ENCODE measurements at regions not wholly inside any gene's neighbourhood (a gene's known extent, or its start where the extent isn't known, plus 50 kb on each side); places are given as distances from the start of the nearest gene placed in this dataset.

DNA sequence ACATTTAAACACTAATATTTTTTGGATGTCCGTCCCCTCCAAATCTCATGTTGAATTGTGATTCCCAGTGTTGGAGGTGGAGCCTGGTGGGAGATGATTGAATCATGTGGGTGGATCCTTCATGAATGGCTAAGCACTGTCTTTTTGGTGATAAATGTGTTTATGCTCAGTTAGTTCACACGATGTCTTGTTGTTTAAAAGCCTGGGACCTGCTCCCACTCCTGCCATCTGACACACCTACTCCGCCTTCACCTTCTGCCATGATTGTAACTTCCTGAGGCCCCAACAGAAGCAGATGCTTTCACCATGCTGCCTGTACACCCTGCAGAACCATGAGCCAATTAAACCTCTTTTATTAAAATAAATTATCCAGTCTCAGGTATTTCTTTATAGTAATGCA is 114.7 kb downstream of the TNFAIP3 start:
- POLR2A ChIA-PET (ENCODE audit: low non-redundant PET): no interaction called here
- TF ChIP-seq, protein P1, sequence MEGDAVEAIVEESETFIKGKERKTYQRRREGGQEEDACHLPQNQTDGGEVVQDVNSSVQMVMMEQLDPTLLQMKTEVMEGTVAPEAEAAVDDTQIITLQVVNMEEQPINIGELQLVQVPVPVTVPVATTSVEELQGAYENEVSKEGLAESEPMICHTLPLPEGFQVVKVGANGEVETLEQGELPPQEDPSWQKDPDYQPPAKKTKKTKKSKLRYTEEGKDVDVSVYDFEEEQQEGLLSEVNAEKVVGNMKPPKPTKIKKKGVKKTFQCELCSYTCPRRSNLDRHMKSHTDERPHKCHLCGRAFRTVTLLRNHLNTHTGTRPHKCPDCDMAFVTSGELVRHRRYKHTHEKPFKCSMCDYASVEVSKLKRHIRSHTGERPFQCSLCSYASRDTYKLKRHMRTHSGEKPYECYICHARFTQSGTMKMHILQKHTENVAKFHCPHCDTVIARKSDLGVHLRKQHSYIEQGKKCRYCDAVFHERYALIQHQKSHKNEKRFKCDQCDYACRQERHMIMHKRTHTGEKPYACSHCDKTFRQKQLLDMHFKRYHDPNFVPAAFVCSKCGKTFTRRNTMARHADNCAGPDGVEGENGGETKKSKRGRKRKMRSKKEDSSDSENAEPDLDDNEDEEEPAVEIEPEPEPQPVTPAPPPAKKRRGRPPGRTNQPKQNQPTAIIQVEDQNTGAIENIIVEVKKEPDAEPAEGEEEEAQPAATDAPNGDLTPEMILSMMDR (conservative IDR thresholded peaks at IDR 0.05; ENCODE audit: low read depth): no peak
- CTCF ChIA-PET: interaction anchor here (0.6 kb wide), 1 partner anchor 114 kb away, joined by 3 read pairs; no protein-coding TSS in a partner anchor
- no peak overlapping the region for H3K27ac ChIP-seq
- DNase-seq (ENCODE audit: low spot score): no peak

DNA sequence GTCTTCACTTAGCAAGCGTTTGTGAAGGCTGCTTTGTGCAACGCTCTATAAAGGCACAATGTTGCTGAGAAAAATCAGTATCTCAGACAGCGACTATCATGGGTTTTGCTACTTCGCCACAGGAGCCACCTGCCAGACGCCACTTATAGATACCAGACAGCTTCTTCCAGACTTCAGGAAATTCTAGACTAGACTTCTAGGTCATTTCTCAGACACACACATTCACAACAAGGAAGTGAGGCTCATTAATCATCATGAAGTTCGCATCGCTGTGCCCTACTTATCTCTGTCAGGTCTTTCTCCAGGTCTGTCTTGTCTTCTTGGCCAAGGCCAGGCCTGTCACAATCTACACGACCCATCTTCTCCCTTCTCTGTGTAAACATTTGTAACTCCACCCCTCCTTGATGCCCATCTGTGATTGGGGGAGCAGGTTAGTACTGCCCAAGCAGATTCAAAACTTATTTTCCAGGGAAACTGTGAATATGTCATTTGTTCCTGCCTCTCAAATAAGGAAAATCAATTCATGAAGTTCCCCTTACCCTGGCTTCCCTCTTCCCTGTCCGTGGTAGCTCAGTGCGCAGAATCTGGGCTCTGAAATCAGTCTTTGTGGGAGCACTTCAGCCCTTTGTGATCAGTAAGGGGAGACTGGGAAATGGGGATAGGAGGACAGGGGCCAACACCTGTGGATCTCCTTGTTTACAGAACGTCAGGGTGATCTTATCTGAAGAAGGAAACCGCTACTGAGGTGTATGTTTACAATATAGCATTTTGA is 115.5 kb downstream of the TNFAIP3 start:
- no peak overlapping the region for H3K27ac ChIP-seq
- TF ChIP-seq, protein P1 (conservative IDR thresholded peaks at IDR 0.05; ENCODE audit: low read depth): no peak
- ChIA-PET POLR2A (ENCODE audit: low non-redundant PET) (no interaction called here), CTCF (no interaction called here)
- no peak for DNase-seq (ENCODE audit: low spot score)

DNA sequence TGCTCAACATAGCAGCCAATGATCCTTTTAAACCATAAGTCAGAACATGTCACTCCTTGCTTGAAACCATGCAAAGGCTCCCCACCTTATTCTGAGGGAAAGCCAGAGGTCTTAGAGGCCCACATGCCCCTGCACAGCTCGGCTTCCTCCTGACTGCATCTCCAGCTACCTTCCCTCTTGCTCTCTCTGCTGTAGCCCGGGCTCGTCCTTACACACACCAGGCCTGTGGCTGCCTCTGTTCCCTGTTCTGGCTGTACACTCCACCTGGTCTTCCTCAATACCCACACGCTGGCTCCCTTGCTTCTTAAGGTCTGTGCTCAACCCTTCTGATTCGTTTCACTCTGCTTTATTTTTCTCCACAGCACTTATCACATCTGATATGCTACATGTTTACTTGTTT is 116.2 kb downstream of the TNFAIP3 start:
- TF ChIP-seq, protein P1 (conservative IDR thresholded peaks at IDR 0.05; ENCODE audit: low read depth): no peak
- H3K27ac ChIP-seq: no peak overlapping the region
- CTCF ChIA-PET: no interaction called here
- DNase-seq (ENCODE audit: low spot score): no peak
- POLR2A ChIA-PET (ENCODE audit: low non-redundant PET): no interaction called here

DNA sequence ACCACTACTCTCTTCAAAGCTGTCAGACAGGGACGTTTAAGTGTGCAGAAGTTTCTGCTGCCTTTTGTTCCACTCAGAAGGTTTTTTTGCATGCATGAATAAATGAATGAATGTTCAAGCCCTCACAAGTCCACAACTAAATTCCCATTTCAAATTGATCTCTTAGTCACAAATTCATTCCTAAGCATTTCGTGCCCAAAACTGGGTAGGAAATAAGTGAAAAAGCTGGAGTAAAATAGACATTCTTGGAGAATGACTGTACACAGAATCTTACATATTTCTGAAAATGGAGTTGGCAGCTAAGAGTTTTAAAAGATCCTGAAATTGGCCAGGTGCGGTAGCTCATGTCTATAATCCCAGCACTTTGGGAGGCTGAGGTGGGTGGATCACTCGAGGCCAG is 117.6 kb downstream of the PERP start:
- H3K27ac ChIP-seq: peak overlapping the region; percentile 44; the same call in 1 of the 2 replicates
- DNase-seq (ENCODE audit: low spot score): no peak
- POLR2A ChIA-PET (ENCODE audit: low non-redundant PET): no interaction called here
- CTCF ChIA-PET: no interaction called here
- TF ChIP-seq, protein P1 (conservative IDR thresholded peaks at IDR 0.05; ENCODE audit: low read depth): no peak

DNA sequence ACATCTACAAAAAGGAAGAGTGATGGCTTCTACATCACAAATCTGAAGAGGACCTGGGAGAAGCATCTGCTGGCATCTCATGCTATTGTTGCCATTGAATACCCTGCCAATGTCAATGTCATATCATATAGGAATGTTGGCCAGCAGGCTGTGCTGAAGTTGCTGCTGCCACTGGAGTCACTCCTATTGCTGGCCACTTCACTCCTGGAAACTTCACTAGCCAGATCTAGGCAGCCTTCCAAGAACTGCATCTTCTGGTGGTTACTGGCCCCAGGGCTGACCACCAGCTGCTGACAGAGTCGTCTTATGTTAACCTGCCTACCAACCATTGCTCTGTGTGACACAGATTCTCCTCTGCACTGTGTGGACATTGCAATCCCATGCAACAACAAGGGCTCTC is 111.8 kb downstream of the PERP start:
- DNase-seq (ENCODE audit: low spot score): no peak
- CTCF ChIA-PET: no interaction called here
- H3K27ac ChIP-seq: no peak overlapping the region
- POLR2A ChIA-PET (ENCODE audit: low non-redundant PET): no interaction called here
- TF ChIP-seq, protein P1 (conservative IDR thresholded peaks at IDR 0.05; ENCODE audit: low read depth): no peak

DNA sequence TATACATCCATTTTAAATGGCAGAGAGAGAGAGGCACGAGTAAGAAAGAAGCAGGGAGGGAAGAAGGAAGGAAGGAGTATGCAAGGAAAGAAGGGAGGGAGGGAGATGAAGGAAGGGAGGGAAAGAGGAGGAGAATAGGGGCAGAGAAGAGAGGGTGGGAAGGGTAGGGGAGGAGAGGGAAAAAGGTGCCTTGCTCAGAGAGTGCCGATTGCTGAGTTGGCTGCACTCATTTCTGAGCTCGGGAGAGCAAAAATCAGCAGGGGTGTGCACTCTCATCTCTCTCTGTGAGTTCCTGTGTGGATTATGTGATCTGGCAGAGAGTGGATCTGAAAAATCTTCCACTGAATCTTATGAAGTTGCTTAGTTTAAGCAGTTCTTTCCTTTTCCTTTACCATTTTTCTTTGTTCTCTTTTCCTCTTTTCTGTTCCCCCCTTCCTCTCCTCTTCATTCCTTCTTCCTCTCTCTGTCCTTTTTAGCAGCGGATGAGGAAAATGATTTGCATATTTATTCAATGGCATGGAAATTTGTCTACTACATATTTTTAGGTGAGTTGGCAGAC is 108.7 kb downstream of the PERP start:
- DNase-seq (ENCODE audit: low spot score): no peak
- H3K27ac ChIP-seq: no peak overlapping the region
- POLR2A ChIA-PET (ENCODE audit: low non-redundant PET): no interaction called here
- CTCF ChIA-PET: no interaction called here
- TF ChIP-seq, protein P1 (conservative IDR thresholded peaks at IDR 0.05; ENCODE audit: low read depth): no peak

Measured in RWPE1 (cell line).